HG03460 (cell line): ENCODE measurements at regions not wholly inside any gene's neighbourhood (a gene's known extent, or its start where the extent isn't known, plus 50 kb on each side); places are given as distances from the start of the nearest gene placed in this dataset.
"Not testable (repeated sequence)": the region's sequence is repeated elsewhere in the genome, so short reads cannot be mapped to it uniquely, and the experiment has no call there.

ENCODE experiments used
- ATAC-seq: cut with Tn5 transposase; IDR thresholded peaks from one replicate; pipeline ENCODE4 v1.9.1; 2021; ENCODE audit not compliant: unreplicated experiment

DNA sequence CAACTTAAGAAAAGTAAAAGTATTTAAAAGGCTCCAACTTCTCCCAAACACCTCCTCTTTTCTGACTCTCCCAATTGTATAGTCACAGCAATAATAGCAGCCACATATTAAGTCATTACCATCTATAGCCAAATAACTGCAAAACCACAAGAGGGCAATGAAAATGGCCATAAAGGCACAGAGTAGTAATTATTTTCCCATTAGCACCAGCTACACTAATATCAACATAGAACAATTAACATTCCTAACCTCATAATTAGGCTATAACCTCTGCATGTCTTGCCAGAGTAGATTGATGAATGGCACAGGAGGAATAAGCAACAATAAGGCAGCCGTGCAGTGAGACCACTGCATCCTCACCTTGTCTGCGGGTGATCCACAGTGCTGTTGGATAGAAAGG, 226.4 kb upstream of the SERP2 start:
- ATAC-seq: no peak

DNA sequence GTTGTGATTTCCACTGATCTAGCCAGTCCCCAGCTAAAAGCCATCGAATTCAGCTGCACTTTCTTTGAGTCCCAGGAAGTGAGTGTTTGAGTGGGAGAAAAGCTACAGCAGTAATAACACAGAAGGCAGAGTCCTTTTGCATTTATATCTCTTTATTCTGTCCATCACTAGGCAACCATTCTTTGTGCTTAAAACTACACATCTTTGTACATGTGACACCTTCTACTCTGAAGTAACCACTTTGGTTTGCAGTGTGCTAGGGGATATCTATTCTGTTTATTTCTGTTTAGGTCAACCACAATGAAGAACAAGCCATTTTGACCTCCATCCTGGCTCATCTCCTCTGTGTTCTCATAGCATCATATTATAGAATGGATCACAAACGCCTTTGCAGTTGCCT, 226.0 kb upstream of the SERP2 start:
- no peak for ATAC-seq

GRCh38 chr13:44148159-44148914, 225.3 kb upstream of the SERP2 start:
- ATAC-seq: no peak

DNA sequence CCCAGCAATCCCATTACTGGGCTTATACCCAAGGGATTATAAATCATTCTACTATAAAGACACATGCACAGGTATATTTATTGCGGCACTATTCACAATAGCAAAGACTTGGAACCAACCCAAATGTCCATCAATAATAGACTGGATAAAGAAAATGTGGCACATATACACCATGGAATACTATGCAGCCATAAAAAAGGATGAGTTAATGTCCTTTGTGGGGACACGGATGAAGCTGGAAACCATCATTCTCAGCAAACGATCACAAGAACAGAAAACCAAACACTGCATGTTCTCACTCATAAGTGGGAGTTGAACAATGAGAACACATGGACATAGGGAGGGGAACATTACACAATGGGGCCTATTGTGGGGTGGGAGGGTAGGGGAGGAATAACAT, 224.4 kb upstream of the SERP2 start:
- ATAC-seq: not testable (repeated sequence)

DNA sequence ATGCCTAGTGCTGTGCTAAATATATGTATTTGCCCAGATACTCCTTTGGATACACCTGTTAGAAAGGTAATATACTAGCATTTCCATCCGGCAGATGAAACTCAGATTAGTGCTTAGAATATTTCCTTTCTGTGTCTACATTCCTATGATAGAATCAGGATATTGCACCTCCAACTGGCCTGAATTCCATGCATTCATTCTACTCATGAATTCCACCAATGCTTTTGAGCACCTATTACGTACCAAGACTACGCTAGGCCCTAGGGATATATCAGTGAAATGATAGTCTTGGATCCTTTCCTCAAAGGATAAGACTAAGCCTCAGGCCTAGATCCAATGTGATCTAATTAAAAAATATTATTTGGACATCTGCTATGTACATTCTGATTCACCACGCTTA, 223.8 kb upstream of the SERP2 start:
- ATAC-seq: no peak

GRCh38 chr13:44151474-44151873, 222.2 kb upstream of the SERP2 start:
- ATAC-seq: no peak

DNA sequence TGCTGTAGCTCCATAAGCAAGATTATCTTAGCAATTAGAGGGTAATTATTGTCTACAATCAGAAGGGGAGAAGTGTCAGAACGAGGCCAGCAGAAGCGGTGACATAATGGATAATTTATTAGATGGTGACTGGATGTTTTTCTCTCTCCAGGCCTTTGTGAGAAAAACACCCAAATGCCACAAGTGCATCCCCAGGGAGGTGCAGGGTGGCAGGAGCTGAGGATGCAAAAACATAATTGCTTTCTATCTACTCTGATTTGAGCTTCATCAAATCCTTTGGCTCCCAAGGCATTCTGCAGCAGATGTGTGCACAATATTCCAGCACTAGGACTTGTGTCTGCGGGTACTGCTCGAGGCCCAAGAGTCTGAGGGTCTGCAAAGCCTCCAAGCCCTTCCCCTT, 220.1 kb upstream of the SERP2 start:
- ATAC-seq: no peak

GRCh38 chr13:44155422-44156293, 218.0 kb upstream of the SERP2 start:
- no peak for ATAC-seq

GRCh38 chr13:44156294-44156658, 217.3 kb upstream of the SERP2 start:
- no peak for ATAC-seq

GRCh38 chr13:44157606-44158005, 216.0 kb upstream of the SERP2 start:
- no peak for ATAC-seq

DNA sequence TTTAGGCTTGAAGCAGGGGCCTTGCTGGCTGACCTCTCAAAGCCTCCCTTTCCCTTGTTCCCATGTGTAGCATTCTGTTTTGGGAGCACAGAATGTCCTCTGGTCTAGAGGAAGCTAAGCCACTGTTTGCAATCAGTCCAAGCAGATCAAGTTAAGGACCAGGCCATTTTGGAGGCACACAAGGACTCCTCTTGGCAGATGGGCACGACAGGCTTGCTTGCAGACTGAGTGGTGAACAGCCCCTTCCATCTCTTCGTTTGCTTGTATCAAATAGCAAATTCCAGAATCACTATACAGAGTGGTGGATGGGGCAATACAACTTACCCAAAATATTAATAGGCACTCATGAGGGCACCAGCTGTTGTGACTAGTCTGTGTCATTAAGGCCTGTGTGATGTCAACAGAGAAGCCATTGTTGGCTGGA, 215.5 kb upstream of the SERP2 start:
- ATAC-seq: no peak

- no peak for ATAC-seq
These were observed 214.6 kb upstream of the SERP2 start for GRCh38 chr13:44158881-44159632.

GRCh38 chr13:44159633-44160279, 213.9 kb upstream of the SERP2 start:
- no peak for ATAC-seq

- no peak for ATAC-seq
These were observed 212.9 kb upstream of the SERP2 start for GRCh38 chr13:44160591-44161191.

- ATAC-seq: no peak
These were observed 210.5 kb upstream of the SERP2 start for GRCh38 chr13:44163108-44163507.

DNA sequence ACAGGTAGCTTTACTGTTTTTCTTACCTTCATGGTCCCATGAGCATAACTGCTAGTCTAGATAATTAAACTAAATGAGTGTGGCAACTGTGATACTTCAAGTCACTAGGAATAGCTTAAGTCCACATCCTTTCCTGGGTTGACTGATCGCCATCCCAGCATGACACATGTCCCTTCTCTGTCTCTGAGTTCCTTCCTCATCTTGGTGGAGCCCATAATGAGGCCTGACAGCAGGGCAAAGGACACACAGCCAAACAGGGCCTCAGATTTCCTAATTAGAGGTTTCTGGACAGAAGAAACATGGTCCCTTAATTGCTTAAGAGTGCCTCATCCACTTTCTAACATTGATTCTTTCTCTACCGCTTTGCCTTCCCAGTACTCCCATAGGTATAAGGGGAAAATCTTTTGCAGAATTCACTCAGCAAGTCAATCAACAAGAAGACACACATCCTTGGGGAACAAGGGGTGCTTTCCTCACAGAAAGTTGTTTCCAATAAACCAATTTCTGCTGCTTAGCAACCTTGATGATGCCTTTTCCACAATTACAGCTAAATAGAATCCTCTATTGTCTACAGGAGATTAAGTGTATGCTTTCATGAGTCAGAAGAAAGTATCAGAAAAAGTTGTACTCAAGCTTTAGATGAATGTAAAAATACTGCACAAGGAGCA, 208.3 kb upstream of the SERP2 start:
- no peak for ATAC-seq

DNA sequence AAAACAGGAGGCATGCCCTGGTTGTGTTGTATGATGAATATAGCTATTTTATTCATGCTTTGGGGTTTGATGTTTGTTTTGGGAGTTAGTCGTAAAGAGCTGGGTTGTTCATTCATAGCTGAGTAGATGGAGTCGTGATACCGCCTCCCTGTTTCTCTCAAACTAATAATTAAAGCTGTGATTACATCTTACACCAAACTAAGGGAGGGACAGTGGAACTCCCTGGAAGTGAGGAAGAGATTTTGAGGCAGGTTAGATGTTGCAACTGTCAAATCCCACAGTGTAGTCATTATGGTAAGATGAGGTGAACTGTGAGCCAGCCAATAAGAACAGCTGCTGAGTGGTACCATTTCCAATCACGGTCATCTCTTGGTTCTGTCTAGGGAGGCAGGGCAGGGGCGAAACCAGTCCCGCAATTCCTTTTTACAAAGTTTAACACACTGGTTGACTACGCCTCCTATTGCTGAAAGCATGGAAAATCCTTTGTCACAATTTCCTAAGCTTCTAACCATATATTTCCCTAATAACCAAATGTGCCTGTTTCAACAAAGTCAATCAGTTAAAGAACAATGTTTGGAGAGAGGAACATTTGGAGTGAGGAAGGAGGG, 207.6 kb upstream of the SERP2 start:
- no peak for ATAC-seq

- ATAC-seq: no peak
These were observed 204.4 kb upstream of the SERP2 start for GRCh38 chr13:44169018-44169911.

- no peak for ATAC-seq
These were observed 202.9 kb upstream of the SERP2 start for GRCh38 chr13:44170731-44171130.
